Left kidney (tissue), 1 donor: ENCODE measurements at regions not wholly inside any gene's neighbourhood (a gene's known extent, or its start where the extent isn't known, plus 50 kb on each side); places are given as distances from the start of the nearest gene placed in this dataset.

Experiments
- DNase-seq: peaks from one replicate; pipeline ENCODE4 v3.0.0-alpha.2; 2013

DNA sequence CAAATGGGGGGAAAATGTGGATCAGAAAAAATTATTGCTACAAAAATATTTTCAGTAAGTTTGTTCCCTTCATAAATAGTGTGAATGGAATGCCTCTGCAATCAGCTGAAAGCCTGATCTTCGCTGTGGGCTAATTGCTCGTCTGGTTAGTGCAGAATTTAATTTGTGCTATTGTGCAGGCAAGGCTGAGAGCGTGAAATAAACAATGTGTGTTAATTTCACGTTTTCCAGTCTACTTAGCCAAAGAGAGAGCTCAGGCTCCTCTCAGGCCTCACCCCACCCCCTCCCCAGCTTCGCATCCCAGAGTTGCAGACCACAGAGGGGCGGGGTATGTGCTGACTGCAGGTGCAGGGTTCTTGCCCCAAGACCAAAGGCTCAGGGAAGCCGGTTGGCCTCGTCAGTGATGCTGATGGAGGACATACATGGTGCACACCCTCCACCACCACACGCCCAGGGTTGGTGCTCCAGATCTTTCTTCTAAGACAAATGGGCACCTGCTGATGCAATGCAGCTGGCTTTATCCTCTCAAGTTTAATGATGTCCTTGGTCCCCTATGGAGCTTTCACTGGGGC, 302.6 kb upstream of the SLC14A2 start:
- DNase-seq: no peak

DNA sequence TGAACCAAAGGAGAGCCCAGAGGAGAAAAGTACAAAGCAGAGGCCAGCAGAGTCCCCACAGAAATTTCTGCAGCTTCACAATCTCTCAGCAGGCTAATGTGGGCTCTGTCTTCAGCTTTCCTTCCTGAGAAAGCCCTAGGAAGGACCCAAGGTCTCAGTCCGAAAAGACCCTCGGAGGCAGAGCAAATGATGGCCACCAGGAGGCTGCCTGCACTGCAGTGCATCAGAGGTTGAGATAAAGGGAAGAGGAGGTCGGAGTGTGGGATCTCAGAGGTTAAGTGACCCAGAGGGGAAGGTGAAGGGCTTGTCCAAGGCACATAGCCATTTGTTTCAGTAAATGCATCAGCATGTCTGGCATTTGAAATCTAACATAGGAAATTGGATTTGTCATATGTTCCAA, 299.1 kb upstream of the SLC14A2 start:
- DNase-seq: no peak

DNA sequence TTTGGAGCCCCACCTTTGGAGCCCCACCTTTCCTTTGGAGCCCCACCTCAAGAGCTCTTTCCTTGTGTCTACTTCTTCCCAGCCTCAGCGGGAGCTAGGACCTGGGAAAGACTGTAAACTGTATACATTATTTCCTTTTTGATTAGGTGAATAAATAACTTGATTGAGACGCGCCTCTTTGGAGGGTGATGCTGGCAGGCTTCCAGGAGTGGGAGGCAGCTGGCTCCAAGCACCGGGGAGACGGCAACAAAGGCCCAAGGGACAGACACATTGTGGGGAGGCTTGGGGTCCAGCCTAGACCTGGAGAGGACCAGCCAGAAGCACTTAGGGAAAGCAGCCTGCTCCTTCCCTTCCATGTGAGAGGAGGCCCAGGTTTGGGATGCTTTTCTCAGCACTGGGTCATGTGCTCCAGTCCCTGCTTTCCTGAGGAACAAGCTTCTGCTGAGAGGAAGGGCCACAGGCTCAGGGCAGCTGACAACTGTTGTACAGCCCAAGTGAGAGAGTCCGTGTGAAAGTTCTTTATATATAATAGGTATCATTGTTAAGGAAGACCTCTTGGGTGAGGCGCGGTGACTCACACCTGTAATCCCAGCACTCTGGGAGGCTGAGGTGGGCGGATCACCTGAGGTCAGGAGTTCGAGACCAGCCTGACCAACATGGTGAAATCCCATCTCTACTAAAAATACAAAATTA, 297.2 kb upstream of the SLC14A2 start:
- DNase-seq: no peak

DNA sequence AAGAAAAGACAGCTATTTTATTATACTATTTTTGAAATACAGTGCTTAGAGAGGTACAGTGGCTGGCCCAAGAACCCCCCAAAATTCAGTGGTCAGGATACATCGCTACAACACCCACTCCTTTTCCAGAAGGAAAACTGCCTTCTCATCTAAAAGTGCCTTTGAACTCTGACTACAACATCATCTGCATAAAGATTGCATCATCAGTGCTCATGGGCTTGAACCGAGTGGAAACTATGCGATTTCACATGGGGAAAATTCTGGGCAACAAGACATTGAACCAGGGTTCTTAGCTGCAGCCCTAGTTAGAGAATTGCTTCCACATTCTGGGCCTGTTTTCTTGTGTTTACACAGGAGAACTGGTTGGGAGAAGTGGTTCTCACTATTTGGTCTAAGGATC, 294.6 kb upstream of the SLC14A2 start:
- DNase-seq: no peak

DNA sequence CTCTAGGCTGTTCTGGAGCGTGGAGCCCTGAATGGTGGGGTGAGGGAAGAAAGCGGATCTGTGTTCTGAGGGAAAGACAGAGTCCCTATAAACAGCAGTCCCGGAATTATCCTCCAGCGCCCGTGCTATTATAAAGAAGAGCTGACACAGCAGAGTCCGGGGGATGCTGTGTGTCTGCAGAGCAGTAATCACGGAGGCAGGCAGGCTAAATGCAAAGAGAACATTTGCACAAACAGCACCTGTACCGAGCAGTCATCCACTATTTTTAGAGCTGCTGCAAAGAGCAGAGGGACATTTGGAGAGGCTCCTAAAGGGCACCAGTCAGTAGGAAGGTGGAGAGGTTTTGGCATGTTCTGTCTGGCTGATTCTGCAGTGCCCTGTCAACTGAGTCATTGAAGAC, 293.8 kb upstream of the SLC14A2 start:
- DNase-seq: no peak

DNA sequence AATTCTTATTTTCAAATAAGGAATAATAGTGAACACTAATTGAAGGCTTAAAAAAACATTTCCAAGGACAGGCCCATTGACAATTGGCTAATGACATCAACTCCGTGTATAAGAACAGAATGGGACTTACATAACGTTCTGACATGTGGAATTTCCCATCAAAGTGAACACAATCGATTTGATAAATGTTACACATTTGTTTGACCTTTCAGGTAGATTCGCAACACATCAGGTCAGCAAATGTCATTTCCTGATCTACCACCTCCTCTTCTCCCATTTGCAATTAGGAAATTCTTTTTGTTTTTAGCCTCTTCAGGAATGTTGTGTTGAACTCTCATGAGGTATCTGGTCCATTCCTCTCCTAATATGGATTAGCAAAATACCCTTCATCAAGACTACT, 292.9 kb upstream of the SLC14A2 start:
- no peak for DNase-seq

DNA sequence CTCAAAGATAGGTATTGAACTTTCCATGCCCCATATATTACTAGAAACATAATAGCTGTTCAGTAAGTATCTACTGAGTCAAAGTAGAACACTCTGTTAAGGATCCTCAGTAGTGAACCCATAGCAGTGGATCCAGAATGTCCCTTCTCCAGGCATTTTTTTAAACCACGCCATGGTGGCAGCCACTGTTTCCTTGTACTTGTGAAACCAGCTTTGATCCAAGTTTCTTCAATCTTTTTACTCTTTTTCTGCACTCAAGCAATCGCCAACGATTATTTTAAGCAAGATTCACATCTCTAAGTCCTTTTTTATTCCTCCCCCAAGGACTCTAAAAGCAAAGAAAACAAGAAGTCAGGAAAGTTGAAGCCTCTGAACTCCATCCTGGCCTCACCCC, 291.2 kb upstream of the SLC14A2 start:
- DNase-seq: no peak

DNA sequence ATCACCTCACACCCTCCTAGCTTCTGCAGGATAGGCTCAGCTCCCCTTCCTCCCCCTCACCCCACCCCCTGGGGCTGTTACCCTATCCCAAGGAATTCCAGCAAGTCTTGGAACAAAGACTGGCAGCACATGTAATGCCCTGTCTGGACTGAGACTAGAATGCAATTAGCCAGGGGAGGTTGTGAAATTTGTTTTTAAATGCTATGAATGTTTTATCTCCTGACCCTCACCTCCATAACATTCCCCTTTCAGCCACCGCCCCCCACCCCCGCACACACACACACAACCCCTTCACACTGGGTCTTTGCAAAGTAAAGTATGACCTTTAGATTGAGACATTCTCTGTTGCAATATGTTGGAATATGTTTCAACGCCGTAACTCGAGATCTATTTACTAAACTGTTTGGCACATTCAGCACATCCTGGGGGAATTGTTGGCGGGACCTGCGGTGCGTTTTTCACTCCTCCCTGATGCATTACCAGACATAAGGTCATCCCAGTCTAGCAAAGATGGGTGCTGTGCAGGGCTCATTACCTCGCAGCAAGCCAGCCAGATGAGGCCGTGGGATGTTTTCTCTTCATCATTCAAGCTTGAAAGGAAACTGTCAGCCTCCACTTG, 290.7 kb upstream of the SLC14A2 start:
- peak; percentile 73 for DNase-seq

DNA sequence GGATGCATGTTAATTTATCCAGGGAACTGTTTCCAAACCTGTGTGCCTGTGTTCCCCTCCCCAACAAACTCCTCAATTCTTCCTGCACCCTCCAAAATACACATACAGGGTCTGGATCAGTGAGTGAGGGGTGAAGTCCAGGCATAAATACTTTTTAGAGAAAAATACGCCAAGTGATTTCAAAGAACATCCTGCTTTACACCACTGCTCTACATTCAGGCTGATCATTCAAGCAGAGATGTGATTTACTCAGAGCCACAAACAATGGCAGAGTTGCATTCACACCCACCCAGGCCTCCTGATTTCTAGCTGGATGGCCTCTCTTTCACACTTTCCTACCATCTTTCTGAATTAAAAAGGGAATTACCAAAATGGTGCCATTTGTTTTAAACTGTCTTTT, 289.5 kb upstream of the SLC14A2 start:
- DNase-seq: no peak

DNA sequence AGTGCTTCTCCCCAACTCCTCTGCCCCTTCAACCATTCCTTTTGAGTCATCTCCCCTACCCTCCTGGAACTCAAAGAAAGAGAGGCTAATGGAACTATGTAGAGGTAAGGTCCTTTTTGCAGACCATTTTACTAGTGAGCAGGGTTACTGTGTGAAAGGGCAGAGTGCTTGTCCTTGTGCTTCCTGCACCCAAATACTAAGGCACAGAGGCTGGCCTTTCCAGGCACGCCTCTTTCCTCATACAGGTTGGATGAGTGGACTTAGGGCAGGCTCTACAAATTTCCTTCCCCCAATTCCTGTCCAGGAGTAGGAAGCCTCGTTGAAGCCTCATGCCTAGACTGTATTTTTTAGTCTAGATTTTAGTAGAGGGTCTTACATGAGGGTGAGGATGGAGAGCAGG, 288.8 kb upstream of the SLC14A2 start:
- no peak for DNase-seq

DNA sequence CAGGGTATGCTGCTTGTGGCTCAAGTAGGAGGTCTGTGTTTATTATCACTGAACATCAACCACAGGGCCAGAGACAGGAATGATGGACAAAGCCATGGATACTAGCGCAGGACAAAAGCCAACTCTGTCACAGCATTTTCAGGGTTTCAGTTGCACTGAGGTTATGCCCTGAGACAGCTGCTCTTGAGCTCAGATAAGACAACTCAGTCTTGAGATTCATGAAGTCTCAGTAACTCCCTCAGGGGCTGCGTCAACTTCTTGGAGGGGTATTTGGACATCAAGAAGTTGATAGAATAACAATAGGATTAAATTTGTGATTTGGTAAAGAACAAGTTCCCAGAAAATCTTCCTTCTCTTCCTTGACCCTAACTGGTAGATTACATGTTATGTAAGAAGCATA, 287.0 kb upstream of the SLC14A2 start:
- DNase-seq: no peak

DNA sequence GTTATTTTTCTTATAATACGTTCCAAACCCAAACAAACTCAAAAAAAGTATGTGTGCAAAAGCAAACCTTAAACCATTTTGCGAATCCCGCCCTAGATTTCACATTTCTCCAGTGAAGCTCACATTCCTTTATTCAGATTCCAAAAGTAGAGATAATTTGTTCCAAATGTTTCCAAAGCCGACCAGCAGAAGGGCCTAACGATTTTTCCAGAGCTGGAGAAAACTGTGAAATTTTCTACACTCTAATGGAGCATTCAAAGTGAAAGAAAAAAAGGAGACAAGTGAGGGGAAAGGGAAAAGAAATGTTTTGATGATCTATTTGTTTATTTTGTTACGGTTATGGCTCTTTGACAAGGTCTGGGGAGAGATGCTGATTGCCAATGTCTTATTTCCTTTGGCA, 286.5 kb upstream of the SLC14A2 start:
- no peak for DNase-seq

DNA sequence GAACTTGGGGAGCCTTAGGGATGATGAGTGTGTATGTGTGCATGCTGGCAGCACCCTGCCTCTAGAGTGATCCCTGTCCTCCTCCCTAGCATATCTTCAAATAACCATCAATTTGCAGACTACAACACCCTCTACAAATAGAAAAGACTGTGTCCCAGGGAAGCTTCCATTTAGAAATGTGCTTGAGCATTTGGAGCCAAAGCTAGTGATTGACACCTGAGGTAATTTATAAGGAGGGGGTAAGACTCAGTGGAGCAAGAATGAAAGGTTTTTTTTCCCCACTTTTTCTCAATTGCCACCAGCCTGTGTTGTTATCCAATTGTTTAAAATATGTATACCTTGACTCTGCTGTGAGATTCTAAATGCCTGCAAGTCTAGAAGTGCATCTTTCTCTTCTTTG, 286.0 kb upstream of the SLC14A2 start:
- no peak for DNase-seq

DNA sequence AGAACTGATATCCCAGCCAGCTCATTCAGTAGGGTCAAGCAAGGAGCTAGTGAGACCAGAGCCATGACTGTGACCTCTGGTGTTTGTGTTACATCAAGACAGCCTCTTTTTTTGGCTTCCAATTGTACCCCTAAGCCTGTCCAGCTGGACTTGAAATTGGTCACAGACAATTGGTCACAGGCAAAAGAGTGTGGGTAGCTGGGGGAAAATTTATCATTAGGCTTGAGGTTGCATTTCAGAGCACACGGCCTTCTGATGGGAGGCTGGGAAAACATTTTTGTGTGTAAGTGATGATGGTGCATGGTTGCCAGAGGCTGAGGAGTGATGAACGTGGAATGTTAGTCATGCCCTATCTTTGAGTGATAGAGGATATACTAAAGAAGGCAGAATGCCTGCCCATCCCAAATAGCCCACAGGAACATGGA, 285.1 kb upstream of the SLC14A2 start:
- no peak for DNase-seq

DNA sequence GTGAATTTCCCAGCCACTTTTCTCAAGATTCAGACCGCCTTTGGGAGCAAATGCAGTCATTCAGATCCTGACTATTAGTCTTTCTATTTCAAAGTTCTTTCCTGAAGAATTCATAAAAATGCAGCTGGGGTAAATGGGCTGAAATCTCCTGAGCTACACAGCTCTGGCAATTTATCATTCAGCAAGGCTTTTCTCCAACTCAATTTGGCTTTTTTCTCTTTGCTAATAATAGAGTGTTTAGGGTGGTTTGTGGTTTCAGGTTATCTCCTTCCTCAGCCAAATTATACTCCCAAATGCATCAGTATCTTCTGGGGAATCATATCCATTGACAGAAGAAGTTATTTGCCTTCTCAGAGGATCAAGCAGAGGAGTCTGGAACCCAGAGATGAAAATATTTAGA, 282.4 kb upstream of the SLC14A2 start:
- DNase-seq: no peak

DNA sequence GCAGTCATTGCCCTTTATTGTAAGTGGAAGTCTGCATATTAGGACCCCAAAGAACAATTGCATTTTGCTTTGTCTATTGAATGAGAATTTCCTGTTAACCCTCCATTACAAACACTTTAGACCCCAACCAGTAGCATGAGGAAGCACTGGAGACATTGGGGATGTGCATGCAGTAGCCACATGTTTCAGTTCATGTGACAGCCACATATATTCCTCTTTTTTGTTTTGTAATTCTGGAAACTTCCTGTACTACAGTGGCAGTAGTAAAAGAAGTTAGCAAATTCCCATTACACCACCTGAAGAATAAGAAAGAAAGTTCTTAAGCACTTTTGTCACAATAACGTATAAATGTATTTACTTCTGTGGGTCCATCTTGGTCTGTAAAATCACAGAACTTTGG, 281.1 kb upstream of the SLC14A2 start:
- DNase-seq: no peak

DNA sequence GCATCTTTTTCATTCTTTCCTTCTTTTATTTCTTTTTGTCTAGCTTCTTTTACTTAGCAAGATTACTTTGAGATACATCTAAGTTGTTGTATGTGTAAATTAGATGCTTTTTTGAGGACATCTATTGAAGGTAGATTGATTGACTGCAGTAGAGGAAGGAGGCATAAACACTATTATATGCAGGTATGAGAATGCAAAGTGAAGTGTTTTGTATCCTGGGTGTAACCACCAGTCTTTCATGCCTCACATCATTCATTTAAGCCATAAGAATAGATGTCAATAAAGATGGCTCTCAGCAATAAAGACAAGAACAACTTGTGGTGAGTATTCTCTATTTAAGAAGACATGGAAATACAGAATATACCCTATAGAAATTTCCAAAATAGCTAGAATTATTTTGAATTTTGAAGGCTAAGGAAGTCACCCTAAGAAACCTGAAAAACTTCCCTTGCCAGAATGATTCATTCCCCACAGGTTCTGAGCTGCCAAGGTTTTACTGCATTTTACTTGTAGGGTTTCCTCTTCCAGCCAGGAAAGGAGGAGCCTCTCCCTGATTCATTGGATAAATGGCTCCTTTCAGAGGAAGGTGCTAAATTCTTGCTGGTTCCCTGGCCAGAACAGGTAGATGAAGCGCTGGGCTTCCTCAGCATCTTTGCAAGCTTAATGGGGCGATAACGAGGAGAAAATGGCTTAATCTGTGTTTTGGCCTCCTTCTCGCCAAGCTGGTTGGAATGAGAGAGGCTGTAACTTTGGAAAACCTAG, 279.8 kb upstream of the SLC14A2 start:
- DNase-seq: no peak

DNA sequence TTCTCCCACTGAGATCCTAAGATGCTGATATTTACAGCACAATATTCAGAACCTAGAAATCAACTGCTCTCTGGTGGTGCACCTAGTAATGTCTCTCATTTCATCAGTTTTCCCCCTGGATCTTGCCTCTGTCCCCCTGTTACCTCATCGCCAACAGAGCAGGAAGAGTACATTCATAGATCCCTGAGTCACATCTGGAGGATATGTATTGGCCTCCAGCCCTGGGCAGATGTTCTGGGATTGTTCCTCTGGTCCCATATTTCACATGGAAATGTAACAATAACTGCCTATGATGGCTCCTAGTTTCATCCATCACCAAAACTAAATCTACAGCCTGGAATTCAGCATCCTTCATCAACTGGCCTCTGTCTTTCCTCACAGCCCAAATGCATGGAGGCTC, 278.8 kb upstream of the SLC14A2 start:
- DNase-seq: no peak

DNA sequence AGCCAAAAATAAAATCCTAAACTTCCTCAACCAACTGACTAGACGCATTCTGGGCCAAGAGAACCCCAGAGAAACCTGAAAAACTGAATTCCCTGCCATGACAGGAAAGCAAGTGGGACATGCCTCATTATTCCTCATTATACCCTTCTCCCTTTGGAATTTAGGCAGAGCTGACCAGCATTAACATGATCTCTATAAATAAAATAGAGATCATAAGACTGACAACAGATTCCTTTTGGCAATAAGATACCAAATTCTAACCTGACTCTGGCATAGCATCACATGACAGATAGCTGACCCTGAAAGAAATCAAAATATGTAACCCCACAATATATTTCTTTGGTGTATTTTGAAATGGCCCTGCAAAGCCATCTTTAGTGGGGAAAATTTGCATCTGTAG, 277.8 kb upstream of the SLC14A2 start:
- DNase-seq: no peak

DNA sequence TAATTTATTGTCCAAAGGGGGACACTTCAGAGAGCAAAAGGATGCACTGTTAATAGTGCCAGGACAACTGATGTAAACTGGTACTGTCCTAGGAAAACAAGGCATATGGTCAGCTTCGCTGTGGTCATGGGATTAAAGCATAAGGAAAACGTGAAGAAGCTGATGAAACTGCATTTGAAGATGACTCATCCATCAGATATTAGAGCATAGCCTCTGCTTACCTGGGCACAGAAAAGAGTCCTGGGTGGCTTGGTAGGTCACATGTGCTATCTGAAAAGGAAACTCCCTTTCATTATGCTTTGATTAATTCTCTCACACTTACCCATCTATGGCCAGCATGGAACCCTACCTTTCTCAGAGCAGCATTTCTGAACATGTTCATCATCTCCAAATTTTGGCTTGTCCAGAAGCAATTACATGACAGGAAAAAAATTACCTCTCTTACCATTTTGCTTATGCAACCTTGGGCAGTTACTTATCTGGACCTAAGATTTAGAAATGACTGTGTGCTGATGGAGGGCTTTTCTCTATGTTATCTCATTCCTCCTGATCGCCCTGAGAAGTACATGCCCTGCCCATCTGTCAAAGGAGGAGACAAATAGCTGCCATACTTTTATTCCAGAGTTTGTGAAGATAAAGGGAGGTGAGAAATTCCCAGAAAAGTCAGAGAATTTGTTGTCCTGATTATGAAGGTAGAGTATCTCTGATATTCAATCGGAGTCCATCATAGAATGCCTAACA, 275.3 kb upstream of the SLC14A2 start:
- DNase-seq: no peak

DNA sequence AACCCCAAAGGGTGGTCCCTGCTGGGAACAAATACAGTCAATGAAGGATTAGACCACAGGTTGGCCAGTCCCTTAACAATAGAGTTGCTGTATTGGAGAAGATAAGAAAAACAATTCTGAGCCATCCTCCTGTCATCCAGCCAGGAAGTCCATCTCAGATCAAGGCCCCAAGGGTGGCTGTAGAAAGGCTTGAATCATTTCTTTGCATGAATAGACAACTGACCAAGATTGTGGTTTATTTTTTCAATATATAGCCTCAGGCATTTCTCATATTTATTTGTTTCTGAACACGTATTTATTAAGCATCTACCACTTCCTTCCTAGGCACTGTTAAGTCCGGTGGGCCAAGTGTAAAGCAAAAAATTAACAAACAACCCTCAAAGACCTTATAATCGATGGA, 274.4 kb upstream of the SLC14A2 start:
- no peak for DNase-seq

DNA sequence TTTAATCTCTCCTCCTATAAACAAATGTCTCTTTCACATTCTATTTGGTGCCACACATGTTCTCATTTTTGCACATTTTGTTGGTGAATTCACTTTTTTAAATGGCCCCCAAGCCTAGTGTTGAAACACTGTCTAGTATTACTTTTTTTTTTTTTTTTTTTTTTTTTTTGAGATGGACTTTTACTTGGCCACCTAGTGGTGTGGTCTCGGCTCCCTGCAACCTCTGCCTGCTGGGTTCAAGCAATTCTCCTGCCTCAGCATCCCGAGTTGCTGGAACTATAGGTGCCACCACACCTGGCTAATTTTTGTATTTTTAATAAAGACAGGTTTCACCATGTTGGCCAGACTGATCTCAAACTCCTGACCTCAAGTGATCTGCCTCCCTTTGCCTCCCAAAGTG, 273.8 kb upstream of the SLC14A2 start:
- DNase-seq: no peak

DNA sequence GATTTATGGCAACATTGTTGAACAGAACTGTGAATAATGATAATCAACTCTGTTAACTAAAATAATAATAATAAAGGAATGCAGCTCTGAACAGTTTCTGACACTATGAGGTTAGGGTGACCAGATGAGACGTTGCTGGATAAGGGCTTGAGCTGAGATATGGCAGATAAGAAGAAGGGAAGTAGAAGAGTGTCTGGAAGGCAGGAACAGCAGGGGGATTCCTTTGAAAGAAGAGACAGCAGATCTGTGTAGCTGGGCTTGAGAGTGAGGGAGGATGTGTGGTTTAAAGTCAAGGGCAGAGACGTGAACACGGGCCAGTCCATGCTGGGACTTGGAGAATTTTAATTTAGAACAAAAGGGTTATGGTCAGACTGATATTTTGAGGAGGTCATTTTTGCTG, 273.1 kb upstream of the SLC14A2 start:
- no peak for DNase-seq
